A172 (cell line): ENCODE measurements at regions not wholly inside any gene's neighbourhood (a gene's known extent, or its start where the extent isn't known, plus 50 kb on each side); places are given as distances from the start of the nearest gene placed in this dataset.
A peak's percentile ranks its signal among the peaks of the same experiment; 100 is the strongest.
"Not testable (repeated sequence)": the region's sequence is repeated elsewhere in the genome, so short reads cannot be mapped to it uniquely, and the experiment has no call there.

Experiments used
- DNase-seq: peaks from one replicate; pipeline ENCODE4 v3.0.0-alpha.2; 2015; ENCODE audit warnings: low spot score

DNA sequence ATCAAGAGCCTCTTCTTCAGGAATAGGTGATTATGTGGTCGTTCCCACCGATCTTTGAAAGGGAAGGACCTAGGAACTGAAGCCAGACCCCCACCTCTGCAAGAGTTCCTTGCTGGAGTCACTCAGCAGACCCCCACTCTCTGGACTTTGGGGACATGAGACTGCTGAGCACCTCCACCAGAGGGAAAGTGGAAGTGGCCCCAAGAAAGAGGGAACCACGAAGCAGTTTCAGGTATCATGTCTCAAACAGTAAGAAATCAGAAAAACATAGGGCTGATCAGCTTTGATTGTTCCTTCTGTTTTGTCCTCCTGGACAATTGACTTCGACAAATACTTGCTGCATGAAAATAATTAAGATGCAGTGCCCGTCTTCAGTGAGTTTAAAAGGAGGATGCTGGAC lies 84.2 kb upstream of the ADORA2B start:
- not testable (repeated sequence) for DNase-seq

DNA sequence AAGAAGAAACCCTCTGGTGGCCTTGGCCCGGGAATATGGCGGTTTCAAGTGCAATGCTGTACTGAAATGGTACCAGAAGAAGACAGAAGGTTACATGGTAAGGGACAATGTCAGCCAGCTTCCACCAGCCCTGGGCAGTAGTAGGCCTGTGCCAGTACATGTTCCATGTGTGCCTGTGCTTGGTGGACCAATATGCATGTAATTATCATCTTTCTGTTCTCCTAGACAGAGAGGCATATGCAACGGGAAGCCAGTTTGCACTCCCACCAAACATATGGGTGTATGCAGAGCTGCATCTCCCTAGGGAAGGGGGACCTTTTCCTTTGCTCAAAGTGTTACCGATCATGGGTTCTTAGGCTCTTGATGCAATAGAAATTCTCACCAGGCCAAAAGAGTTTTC lies 80.9 kb upstream of the ADORA2B start:
- not testable (repeated sequence) for DNase-seq

- DNase-seq, result not testable (repeated sequence)
Measured at GRCh38 chr17:15864472-15864871, 80.5 kb upstream of the ADORA2B start.

GRCh38 chr17:15866015-15866414 lies 78.9 kb upstream of the ADORA2B start:
- not testable (repeated sequence) for DNase-seq

- DNase-seq, result not testable (repeated sequence)
Measured at GRCh38 chr17:15867331-15867730, 77.6 kb upstream of the ADORA2B start.

- DNase-seq, result not testable (repeated sequence)
Measured at GRCh38 chr17:15869868-15870267, 75.1 kb upstream of the ADORA2B start.

GRCh38 chr17:15872677-15873076 lies 72.3 kb upstream of the ADORA2B start:
- DNase-seq, result not testable (repeated sequence)

GRCh38 chr17:15877882-15878500 lies 66.9 kb upstream of the ADORA2B start:
- DNase-seq, result not testable (repeated sequence)

GRCh38 chr17:15882058-15882720 lies 62.7 kb upstream of the ADORA2B start:
- DNase-seq, result no peak

- DNase-seq, result no peak
Measured at GRCh38 chr17:15882777-15883176, 62.2 kb upstream of the ADORA2B start.

GRCh38 chr17:15883617-15884111 lies 61.3 kb upstream of the ADORA2B start:
- DNase-seq, result peak; percentile 91

GRCh38 chr17:15884731-15885130 lies 60.2 kb upstream of the ADORA2B start:
- DNase-seq, result peak; percentile 42

DNA sequence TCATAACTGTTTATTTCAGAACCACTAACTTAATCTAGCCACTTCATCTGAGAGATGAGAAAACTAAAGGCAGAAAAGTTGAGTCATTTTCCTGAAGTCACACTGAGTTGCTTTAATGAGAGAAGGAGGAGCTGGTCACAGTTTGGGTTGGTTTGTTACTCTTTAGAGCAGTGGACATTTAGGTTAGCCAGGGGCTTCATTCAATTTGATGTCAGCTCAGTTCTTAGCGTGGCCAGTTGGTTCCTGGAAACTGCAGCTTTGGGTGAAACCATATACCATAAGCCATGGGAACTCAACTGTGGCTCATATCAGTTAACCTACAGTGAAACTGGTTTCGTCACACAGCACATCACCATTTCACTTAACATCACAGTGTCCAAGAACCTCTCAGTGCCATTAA lies 59.2 kb upstream of the ADORA2B start:
- peak; percentile 28 for DNase-seq

GRCh38 chr17:15886221-15886620 lies 58.7 kb upstream of the ADORA2B start:
- DNase-seq, result no peak

DNA sequence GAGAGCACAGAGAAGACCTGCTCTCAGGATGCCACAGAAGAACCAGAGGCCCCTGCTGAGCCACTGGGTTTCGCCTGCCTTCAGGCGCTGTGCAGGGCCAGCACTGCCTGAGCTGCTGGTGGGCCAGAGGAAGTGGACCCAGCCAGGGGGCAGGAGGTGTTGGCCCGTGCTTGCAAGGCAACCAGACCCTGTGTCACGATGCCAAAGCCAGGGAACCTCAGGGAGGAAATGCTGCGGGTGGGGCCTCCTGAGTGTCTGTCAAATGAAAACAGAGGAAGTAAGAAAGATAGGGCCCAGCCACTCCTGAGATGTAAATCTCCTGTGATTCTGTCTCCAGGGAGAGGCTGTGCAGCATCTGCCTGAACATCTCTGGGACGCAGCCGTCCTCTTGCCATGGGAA lies 58.1 kb upstream of the ADORA2B start:
- no peak for DNase-seq

DNA sequence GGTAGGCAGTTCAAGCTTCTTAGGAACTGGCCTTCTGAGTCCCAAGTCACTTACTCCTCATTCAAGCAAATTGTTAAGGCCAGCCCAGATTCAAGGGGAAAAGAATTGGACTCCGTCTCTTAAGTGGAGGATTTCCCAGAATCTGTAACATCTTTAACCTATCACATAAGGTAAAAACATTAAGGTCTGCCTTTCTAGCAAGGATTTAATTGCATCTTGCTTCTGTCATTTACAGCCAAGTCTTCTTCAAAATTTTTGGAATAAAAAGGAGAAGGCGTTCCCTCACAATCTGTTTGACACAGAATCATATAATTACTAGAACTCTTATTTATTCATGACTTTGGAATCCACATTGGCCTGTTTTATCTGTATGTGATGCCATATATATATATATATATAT lies 56.5 kb upstream of the ADORA2B start:
- no peak for DNase-seq

GRCh38 chr17:15890279-15890892 lies 54.5 kb upstream of the ADORA2B start:
- no peak for DNase-seq

- no peak for DNase-seq
Measured at GRCh38 chr17:15891318-15891717, 53.6 kb upstream of the ADORA2B start.

DNA sequence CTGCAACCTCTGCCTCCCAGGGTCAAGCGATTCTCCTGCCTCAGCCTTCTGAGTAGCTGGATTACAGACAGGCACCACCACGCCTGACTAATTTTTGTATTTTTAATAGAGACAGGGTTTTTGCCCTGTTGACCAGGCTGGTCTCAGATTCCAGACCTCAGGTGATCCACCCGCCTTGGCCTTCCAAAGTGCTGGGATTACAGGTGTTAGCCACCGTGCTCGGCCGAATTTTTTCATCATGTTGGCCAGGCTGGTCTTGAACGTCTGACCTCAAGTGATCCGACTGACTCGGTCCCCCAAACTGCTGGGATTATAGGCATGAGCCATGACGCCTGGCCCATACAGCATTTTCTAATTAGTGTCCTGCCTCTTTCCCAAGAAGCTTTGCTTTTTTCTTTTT lies 52.7 kb upstream of the ADORA2B start:
- no peak for DNase-seq

DNA sequence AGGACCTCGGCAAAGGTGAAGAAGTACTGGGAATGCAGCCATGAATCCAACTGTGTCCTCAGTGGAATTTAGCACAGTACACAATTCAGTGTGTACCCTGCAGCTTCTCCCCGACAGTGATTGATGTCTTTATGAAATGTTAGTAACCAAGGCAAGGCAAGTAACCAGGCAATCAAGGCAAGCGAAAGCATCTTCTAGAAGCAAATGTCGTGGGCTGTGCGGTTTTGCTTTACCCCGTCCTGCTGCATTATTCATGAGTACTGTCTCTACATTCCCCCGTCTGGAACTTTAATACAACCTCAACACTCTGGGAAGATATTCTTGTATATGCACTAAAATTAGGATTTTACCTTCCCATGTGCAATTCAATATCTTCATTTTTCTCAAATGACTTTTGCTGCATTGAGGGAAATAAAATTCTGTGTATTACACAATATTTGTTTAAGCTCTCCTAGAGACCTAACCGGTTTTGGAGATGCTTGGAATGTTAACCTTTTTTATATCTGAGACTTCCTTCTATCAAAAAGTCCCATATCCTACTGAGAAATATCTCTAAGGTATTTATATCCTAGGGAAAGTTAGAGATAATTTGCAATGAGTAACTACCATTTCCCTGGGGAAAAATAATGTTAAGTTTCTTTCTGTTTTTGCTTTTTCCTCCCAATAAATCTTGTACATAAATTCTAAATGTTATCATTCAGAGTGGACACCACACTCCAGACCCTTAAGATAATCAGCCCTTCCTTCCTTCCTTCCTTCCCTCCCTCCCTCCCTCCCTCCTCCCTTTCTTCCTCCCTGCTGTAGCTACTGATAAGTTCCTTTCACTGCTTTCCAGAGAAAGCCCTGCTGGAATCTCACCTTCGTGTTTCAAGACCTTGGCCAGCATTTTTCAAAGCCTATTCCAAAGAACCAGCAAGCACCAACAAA lies 51.9 kb upstream of the ADORA2B start:
- no peak for DNase-seq

GRCh38 chr17:15893658-15894024 lies 51.3 kb upstream of the ADORA2B start:
- no peak for DNase-seq

- DNase-seq, result no peak
Measured at GRCh38 chr17:15894258-15894657, 50.7 kb upstream of the ADORA2B start.
